ENCODE measurements at regions not wholly inside any gene's neighbourhood (a gene's known extent, or its start where the extent isn't known, plus 50 kb on each side); places are given as distances from the start of the nearest gene placed in this dataset.
"Not testable (repeated sequence)": the region's sequence is repeated elsewhere in the genome, so short reads cannot be mapped to it uniquely, and the experiment has no call there.

DNA sequence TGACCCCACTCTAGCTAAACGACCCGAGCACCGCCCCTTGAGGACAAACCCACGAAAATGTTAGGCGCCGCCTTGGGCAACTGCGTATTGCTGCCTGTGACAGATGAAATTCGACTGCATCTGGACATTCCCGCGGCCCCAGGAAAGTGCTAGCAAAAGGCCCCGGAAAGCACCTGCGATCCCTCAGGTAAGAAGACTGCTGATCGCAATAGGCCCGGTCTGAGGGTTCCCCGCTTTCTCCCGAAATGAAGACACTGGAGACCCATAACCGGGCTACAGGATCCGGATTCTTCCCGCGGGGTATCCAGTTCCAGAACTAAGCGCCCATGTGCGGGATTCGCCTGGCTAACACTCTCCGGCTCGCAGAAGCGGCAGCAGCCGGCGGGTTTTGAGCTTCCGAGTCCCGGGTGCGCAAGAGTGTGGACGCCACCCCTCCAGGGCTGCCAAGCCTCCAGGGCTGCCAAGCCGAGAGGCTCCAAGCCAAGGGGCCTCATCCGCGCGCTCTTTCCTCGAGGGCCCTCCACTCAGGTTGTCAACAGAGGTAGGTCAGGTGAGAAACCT, 157.9 kb upstream of the NBPF11 start:
- TF ChIP-seq EZH2 (IDR thresholded peaks at IDR 0.05; ENCODE audit: borderline replicate concordance, low read depth, low read length, poor library complexity, severe bottlenecking) (no peak), CTCF (conservative IDR thresholded peaks at IDR 0.05; ENCODE audit: low read depth, low read length) (no peak)
- intact Hi-C loops (cut with micrococcal nuclease; ENCODE audit: unreplicated experiment): no loop called here
- no peak for DNase-seq (ENCODE audit: low spot score)
- peaks cover 4% of the 10 kb centered on the region for H3K4me1 ChIP-seq (ENCODE audit: insufficient read depth, low read length, poor library complexity, severe bottlenecking)
- no peaks in the 10 kb centered on the region for H3K36me3 ChIP-seq (ENCODE audit: insufficient read depth, low read length, poor library complexity, severe bottlenecking)
- H3K27ac ChIP-seq (ENCODE audit: low read depth, low read length, poor library complexity, severe bottlenecking): no peak overlapping the region
- H3K27me3 ChIP-seq (replicated peaks; ENCODE audit: insufficient read depth, low read depth, low read length, poor library complexity): no peaks in the 10 kb centered on the region
- CTCF ChIA-PET: no interaction called here
- H3K9me3 ChIP-seq (ENCODE audit: low read depth, low read length, poor library complexity, severe bottlenecking): no peaks in the 10 kb centered on the region
- POLR2A ChIA-PET (ENCODE audit: low non-redundant PET): no interaction called here
- BruUV-seq (replicated peaks): no TSS peak
- H3K4me3 ChIP-seq (ENCODE audit: low read depth, low read length, poor library complexity, severe bottlenecking): no peak overlapping the region

DNA sequence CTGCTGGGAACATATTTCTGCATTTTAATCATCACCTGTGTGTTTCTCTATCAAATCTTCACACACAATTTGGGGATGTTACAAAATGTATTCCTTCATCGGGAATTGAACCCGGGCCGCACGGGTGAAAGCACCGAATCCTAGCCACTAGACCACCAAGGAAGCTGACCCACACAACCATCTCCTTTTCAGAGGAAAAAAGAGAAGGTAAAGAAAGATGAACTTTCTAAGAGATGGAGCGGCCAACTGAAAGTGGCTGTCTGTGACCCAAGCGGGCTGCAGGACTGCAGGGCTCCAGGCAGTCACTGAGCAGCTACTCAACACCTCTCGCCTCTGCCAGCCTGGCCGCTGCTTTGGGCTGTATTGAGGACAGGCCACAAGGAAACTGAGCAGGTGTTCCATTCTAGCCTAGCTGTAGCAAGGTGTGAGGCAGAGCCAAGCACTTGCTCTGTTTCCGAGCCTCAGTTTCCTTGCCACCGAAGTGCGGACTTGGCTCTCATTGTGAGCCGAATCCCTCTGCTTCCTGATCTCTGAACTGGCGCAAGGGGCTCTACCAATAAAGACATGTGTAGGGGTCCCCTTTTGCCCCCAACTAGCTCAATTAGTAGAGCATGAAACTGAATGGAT, 156.9 kb upstream of the NBPF11 start:
- Histone ChIP-seq H3K4me1 (ENCODE audit: insufficient read depth, low read length, poor library complexity, severe bottlenecking) (no peaks in the 10 kb centered on the region), H3K36me3 (ENCODE audit: insufficient read depth, low read length, poor library complexity, severe bottlenecking) (no peaks in the 10 kb centered on the region), H3K9me3 (ENCODE audit: low read depth, low read length, poor library complexity, severe bottlenecking) (no peaks in the 10 kb centered on the region), H3K27me3 (replicated peaks; ENCODE audit: insufficient read depth, low read depth, low read length, poor library complexity) (no peaks in the 10 kb centered on the region), H3K27ac (ENCODE audit: low read depth, low read length, poor library complexity, severe bottlenecking) (no peak overlapping the region), H3K4me3 (ENCODE audit: low read depth, low read length, poor library complexity, severe bottlenecking) (no peak overlapping the region)
- ChIA-PET POLR2A (ENCODE audit: low non-redundant PET) (no interaction called here), CTCF (no interaction called here)
- intact Hi-C loops (cut with micrococcal nuclease; ENCODE audit: unreplicated experiment): no loop called here
- TF ChIP-seq CTCF (conservative IDR thresholded peaks at IDR 0.05; ENCODE audit: low read depth, low read length) (no peak), EZH2 (IDR thresholded peaks at IDR 0.05; ENCODE audit: borderline replicate concordance, low read depth, low read length, poor library complexity, severe bottlenecking) (no peak)
- BruUV-seq (replicated peaks): no TSS peak
- DNase-seq (ENCODE audit: low spot score): no peak

DNA sequence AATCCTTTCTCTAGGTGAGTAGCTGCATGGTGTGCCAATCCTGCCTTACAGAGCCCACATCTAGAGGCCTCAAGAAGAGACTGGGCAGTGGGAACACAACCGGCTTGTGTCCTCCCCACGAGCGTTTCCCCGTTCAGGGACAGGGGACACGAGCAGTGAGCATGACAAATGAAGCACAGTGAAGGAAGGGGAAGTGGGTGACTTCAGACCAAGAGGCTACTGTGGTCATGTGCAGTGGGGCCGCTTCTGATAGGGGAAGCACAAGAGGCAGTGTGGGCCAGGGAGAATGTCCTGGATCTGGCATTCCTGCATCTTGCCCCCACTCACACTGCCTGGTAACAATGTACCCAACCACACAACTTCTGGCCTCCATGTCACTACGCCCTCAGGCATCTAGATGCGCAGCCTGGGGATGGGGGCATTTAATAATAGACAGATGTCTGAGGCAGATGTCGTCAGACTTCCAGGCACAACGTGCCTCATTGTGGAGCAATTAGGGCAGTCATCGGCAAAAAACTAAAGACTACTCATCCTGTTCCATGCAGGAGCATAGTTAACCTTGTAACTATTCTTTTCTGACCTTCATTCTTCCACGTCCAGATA, 155.6 kb upstream of the NBPF11 start:
- H3K27ac ChIP-seq (ENCODE audit: low read depth, low read length, poor library complexity, severe bottlenecking): no peak overlapping the region
- ChIA-PET POLR2A (ENCODE audit: low non-redundant PET) (no interaction called here), CTCF (no interaction called here)
- no peak for TF ChIP-seq EZH2 (IDR thresholded peaks at IDR 0.05; ENCODE audit: borderline replicate concordance, low read depth, low read length, poor library complexity, severe bottlenecking)
- no peak for TF ChIP-seq CTCF (conservative IDR thresholded peaks at IDR 0.05; ENCODE audit: low read depth, low read length)
- H3K27me3 ChIP-seq (replicated peaks; ENCODE audit: insufficient read depth, low read depth, low read length, poor library complexity): no peaks in the 10 kb centered on the region
- intact Hi-C loops (cut with micrococcal nuclease; ENCODE audit: unreplicated experiment): no loop called here
- BruUV-seq (replicated peaks): no TSS peak
- no peaks in the 10 kb centered on the region for H3K36me3 ChIP-seq (ENCODE audit: insufficient read depth, low read length, poor library complexity, severe bottlenecking)
- H3K4me3 ChIP-seq (ENCODE audit: low read depth, low read length, poor library complexity, severe bottlenecking): no peak overlapping the region
- H3K9me3 ChIP-seq (ENCODE audit: low read depth, low read length, poor library complexity, severe bottlenecking): no peaks in the 10 kb centered on the region
- H3K4me1 ChIP-seq (ENCODE audit: insufficient read depth, low read length, poor library complexity, severe bottlenecking): no peaks in the 10 kb centered on the region
- DNase-seq (ENCODE audit: low spot score): no peak

GRCh38 chr1:148304935-148305334, 152.9 kb upstream of the NBPF11 start:
- BruUV-seq (replicated peaks); intact Hi-C loops (cut with micrococcal nuclease; ENCODE audit: unreplicated experiment); H3K27me3 ChIP-seq (replicated peaks; ENCODE audit: insufficient read depth, low read depth, low read length, poor library complexity); DNase-seq (ENCODE audit: low spot score); H3K4me3 ChIP-seq (ENCODE audit: low read depth, low read length, poor library complexity, severe bottlenecking); H3K36me3 ChIP-seq (ENCODE audit: insufficient read depth, low read length, poor library complexity, severe bottlenecking); H3K27ac ChIP-seq (ENCODE audit: low read depth, low read length, poor library complexity, severe bottlenecking); CTCF ChIA-PET; H3K9me3 ChIP-seq (ENCODE audit: low read depth, low read length, poor library complexity, severe bottlenecking); H3K4me1 ChIP-seq (ENCODE audit: insufficient read depth, low read length, poor library complexity, severe bottlenecking); POLR2A ChIA-PET (ENCODE audit: low non-redundant PET): not testable (repeated sequence)

DNA sequence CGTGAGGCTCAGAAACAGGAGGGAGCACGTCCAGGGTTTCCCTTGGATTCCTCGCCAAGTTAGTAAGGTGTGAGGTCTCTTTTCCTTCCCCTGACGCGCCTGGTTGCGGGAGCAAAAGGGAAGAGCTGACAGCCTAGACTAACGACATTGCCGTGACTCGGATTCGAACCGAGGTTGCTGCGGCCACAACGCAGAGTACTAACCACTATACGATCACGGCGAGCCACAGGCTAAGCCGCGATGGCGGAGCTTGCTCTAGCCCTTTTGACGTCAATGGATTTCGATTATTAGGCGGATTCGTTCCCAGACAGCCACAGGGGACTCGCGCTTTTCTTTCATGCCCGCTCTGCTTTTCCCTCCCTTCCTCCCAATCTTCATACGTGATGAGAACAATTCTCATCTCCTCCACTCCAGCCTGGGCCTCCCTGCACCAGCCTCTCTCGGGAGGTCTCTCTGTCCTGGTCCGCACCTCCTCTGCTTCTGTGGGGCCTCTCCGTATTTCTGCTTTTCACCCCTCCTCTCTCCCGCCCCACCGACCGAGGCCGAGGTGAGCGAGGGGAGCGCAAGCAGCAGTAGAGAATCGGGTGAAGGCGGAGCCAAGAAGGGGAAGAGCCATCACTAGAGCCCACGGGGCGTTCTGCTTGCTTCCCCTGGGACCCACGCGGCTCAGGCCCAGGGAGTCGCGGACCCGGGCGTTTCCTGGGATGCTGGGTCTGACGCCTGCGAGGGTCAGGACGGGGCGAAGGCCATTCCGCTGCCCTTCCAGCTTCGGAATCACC, 150.7 kb upstream of the NBPF11 start:
- H3K27ac ChIP-seq (ENCODE audit: low read depth, low read length, poor library complexity, severe bottlenecking); H3K4me3 ChIP-seq (ENCODE audit: low read depth, low read length, poor library complexity, severe bottlenecking); H3K27me3 ChIP-seq (replicated peaks; ENCODE audit: insufficient read depth, low read depth, low read length, poor library complexity); POLR2A ChIA-PET (ENCODE audit: low non-redundant PET); BruUV-seq (replicated peaks); H3K36me3 ChIP-seq (ENCODE audit: insufficient read depth, low read length, poor library complexity, severe bottlenecking); intact Hi-C loops (cut with micrococcal nuclease; ENCODE audit: unreplicated experiment); H3K9me3 ChIP-seq (ENCODE audit: low read depth, low read length, poor library complexity, severe bottlenecking); CTCF ChIA-PET; H3K4me1 ChIP-seq (ENCODE audit: insufficient read depth, low read length, poor library complexity, severe bottlenecking); DNase-seq (ENCODE audit: low spot score): not testable (repeated sequence)
